ENCODE measurements at regions not wholly inside any gene's neighbourhood (a gene's known extent, or its start where the extent isn't known, plus 50 kb on each side); places are given as distances from the start of the nearest gene placed in this dataset.
"Not testable (repeated sequence)": the region's sequence is repeated elsewhere in the genome, so short reads cannot be mapped to it uniquely, and the experiment has no call there.

- TF ChIP-seq CTCF (IDR thresholded peaks at IDR 0.05; ENCODE audit: insufficient read depth, low read length): no peak
- DNase-seq (ENCODE audit: low read depth): no peak
- H3K4me3 ChIP-seq (ENCODE audit: low read depth, low read length): no peak overlapping the region
Measured at GRCh38 chr4:79827283-79827682, 245.7 kb downstream of the ANTXR2 start.

- DNase-seq (ENCODE audit: low read depth): peak; percentile 62
- no peak for TF ChIP-seq CTCF (IDR thresholded peaks at IDR 0.05; ENCODE audit: insufficient read depth, low read length)
- no peak overlapping the region for H3K4me3 ChIP-seq (ENCODE audit: low read depth, low read length)
Measured at GRCh38 chr4:79823148-79823763, 249.8 kb downstream of the ANTXR2 start.

- no peak overlapping the region for H3K4me3 ChIP-seq (ENCODE audit: low read depth, low read length)
- no peak for TF ChIP-seq CTCF (IDR thresholded peaks at IDR 0.05; ENCODE audit: insufficient read depth, low read length)
- no peak for DNase-seq (ENCODE audit: low read depth)
Measured at GRCh38 chr4:79820427-79820826, 252.6 kb downstream of the ANTXR2 start.

- DNase-seq (ENCODE audit: low read depth); H3K4me3 ChIP-seq (ENCODE audit: low read depth, low read length): not testable (repeated sequence)
Measured at GRCh38 chr4:79807933-79808332, 265.1 kb downstream of the ANTXR2 start.

- no peak for DNase-seq (ENCODE audit: low read depth)
- no peak for TF ChIP-seq CTCF (IDR thresholded peaks at IDR 0.05; ENCODE audit: insufficient read depth, low read length)
- no peak overlapping the region for H3K4me3 ChIP-seq (ENCODE audit: low read depth, low read length)
Measured at GRCh38 chr4:79798047-79798446, 275.0 kb downstream of the ANTXR2 start.

GRCh38 chr4:79796948-79797347 lies 276.1 kb downstream of the ANTXR2 start:
- no peak for DNase-seq (ENCODE audit: low read depth)
- no peak for TF ChIP-seq CTCF (IDR thresholded peaks at IDR 0.05; ENCODE audit: insufficient read depth, low read length)
- no peak overlapping the region for H3K4me3 ChIP-seq (ENCODE audit: low read depth, low read length)

- no peak for TF ChIP-seq CTCF (IDR thresholded peaks at IDR 0.05; ENCODE audit: insufficient read depth, low read length)
- no peak overlapping the region for H3K4me3 ChIP-seq (ENCODE audit: low read depth, low read length)
- no peak for DNase-seq (ENCODE audit: low read depth)
Measured at GRCh38 chr4:79788884-79789283, 284.1 kb downstream of the ANTXR2 start.

All from fibroblast of the aortic adventitia (primary cell).